NCI-H748 treated with DMSO at 0.1 percent for 48 hours (cell line): ENCODE measurements at regions not wholly inside any gene's neighbourhood (a gene's known extent, or its start where the extent isn't known, plus 50 kb on each side); places are given as distances from the start of the nearest gene placed in this dataset.
"Not testable (repeated sequence)": the region's sequence is repeated elsewhere in the genome, so short reads cannot be mapped to it uniquely, and the experiment has no call there.

Experiments
- DNase-seq: peaks from one replicate; lab custom pipeline; 2025; lab: John Stamatoyannopoulos, UW

DNA sequence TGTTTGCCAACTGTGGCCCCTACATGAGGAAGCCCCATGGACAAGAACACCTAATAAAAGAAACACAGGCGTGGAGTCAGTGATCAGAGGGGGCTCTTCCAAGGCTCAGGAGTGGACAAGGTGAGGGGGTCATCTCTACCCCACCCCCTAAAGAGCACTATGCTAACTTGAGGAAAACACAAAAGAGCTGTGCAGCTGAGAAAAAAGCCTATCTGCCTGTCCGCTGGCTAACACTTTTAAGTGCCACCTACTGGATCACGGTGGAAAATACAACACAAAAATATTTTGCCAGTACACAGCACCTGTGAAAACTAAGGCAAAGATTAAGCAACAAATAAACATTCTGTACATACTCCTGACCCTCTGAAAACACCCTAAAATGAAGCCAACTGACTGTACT lies 53.1 kb upstream of the COBL start:
- DNase-seq, result no peak

- DNase-seq, result not testable (repeated sequence)
Observed at GRCh38 chr7:51369228-51369627, 52.6 kb upstream of the COBL start.

DNA sequence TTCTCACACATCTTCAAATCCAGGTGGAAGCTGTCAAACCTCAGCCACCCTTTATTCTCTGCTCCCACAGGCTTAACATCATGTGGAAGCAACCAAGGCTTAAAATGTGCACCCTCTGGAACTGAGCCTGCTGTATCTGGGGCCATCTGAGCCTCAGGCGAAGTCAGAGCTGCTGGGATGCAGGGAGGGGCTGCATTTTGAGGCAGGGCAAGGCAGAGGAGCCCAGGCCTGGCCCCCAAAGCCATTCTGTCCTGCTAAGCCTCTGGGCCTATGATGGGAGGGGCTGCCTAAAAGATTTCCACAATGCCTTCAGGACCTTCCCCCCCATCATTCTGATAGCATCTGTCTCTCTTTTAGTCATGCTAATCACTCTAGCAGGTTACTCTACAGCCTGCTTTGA lies 51.7 kb upstream of the COBL start:
- no peak for DNase-seq

DNA sequence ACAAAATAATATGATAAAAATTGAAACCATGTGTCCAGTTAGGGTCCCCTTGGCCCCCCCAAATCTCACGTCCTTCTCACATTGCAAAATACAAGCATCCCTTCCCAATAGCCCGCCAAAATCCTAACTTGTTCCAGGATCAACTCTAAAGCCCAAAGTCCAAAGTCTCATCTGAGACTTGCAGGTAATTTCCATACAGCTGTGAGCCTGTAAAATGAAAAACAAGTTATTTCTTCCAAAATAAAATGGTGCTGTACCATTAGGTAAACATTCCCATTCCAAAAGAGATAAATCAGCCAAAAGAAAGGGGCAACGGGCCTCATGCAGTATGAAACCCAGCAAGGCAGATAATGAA lies 51.0 kb upstream of the COBL start:
- no peak for DNase-seq

GRCh38 chr7:51366930-51367613 lies 50.5 kb upstream of the COBL start:
- peak; percentile 67 for DNase-seq
